Mesenchymal stem cell (in vitro differentiated cells and primary cell): ENCODE measurements at regions not wholly inside any gene's neighbourhood (a gene's known extent, or its start where the extent isn't known, plus 50 kb on each side); places are given as distances from the start of the nearest gene placed in this dataset.

Experiments used
- DNase-seq: peaks from one replicate; pipeline ENCODE4 v3.0.0-alpha.2; 2013
- H2AFZ ChIP-seq: one replicate; pipeline ENCODE4 v1.6.1; 2013; ENCODE audit warnings: low read depth, mild to moderate bottlenecking, control low read depth, inconsistent platforms, low read length, moderate library complexity
- H2AK5ac ChIP-seq: 2 replicates; pipeline ENCODE4 v1.6.1; 2013; ENCODE audit warnings: low read length, moderate library complexity, mild to moderate bottlenecking, inconsistent platforms; ENCODE audit not compliant: severe bottlenecking
- H2BK120ac ChIP-seq: one replicate; pipeline ENCODE4 v1.6.1; 2013; ENCODE audit warnings: low read depth, mild to moderate bottlenecking, inconsistent platforms, low read length, moderate library complexity
- H2BK12ac ChIP-seq, 2 experiments: one replicate each; pipeline ENCODE4 v1.6.1; 2013; ENCODE audit warnings: inconsistent platforms in 2 of 2, low read length in 2 of 2, mild to moderate bottlenecking in 2 of 2, moderate library complexity in 2 of 2, control low read depth in 1 of 2
- H2BK15ac ChIP-seq: one replicate; pipeline ENCODE4 v1.6.1; 2013; ENCODE audit warnings: mild to moderate bottlenecking, low read depth, inconsistent platforms; ENCODE audit not compliant: poor library complexity, severe bottlenecking
- H2BK5ac ChIP-seq: 2 replicates; pipeline ENCODE4 v1.6.1; 2013; ENCODE audit warnings: low read depth, mild to moderate bottlenecking, low read length, control low read depth, inconsistent platforms; ENCODE audit not compliant: poor library complexity, severe bottlenecking
- H3K14ac ChIP-seq, 2 experiments: one replicate each; pipeline ENCODE4 v1.6.1; 2013; ENCODE audit warnings: inconsistent platforms in 2 of 2, low read length in 2 of 2, control low read depth in 1 of 2, mild to moderate bottlenecking in 1 of 2, moderate library complexity in 1 of 2
- H3K18ac ChIP-seq, 2 experiments: one replicate each; pipeline ENCODE4 v1.6.1; 2013; ENCODE audit warnings: inconsistent platforms in 2 of 2, low read length in 2 of 2, control low read depth in 1 of 2, low read depth in 1 of 2, mild to moderate bottlenecking in 1 of 2
- H3K23ac ChIP-seq, 2 experiments: one replicate each; pipeline ENCODE4 v1.6.1; 2013; ENCODE audit warnings: inconsistent platforms in 2 of 2, low read length in 2 of 2, mild to moderate bottlenecking in 2 of 2, moderate library complexity in 2 of 2, control low read depth in 1 of 2
- H3K27ac ChIP-seq: 2 replicates; pipeline ENCODE4 v1.5.1; 2013; ENCODE audit warnings: mild to moderate bottlenecking, moderate library complexity, low read length, control low read depth, inconsistent platforms; ENCODE audit not compliant: poor library complexity, severe bottlenecking
- H3K27me3 ChIP-seq, 2 experiments: 2 replicates each; pipeline versions ENCODE4 v1.6.1 to v1.7.0; 2013; ENCODE audit warnings: low read length in 2 of 2, mild to moderate bottlenecking in 2 of 2, moderate library complexity in 2 of 2, control low read depth in 1 of 2, inconsistent platforms in 1 of 2; ENCODE audit not compliant: control insufficient read depth in 1 of 2, insufficient read depth in 1 of 2
- H3K36me3 ChIP-seq, 2 experiments: 2 replicates each; pipeline versions ENCODE4 v1.6.1 to v1.7.0; 2013; ENCODE audit warnings: low read length in 2 of 2, control low read depth in 1 of 2, inconsistent platforms in 1 of 2, low read depth in 1 of 2, mild to moderate bottlenecking in 1 of 2; ENCODE audit not compliant: insufficient read depth in 2 of 2, control insufficient read depth in 1 of 2
- H3K4ac ChIP-seq, 2 experiments: one replicate each; pipeline ENCODE4 v1.6.1; 2013; ENCODE audit warnings: inconsistent platforms in 2 of 2, low read length in 2 of 2, mild to moderate bottlenecking in 2 of 2, moderate library complexity in 2 of 2, control low read depth in 1 of 2, low read depth in 1 of 2
- H3K4me1 ChIP-seq: 2 replicates; pipeline ENCODE4 v1.6.1; 2013; ENCODE audit warnings: low read depth, low read length, control low read depth; ENCODE audit not compliant: control insufficient read depth, insufficient read depth
- H3K4me2 ChIP-seq: 2 replicates; pipeline ENCODE4 v1.6.1; 2013; ENCODE audit warnings: low read length, mild to moderate bottlenecking, inconsistent platforms; ENCODE audit not compliant: poor library complexity, severe bottlenecking
- H3K4me3 ChIP-seq, 2 experiments: 2 replicates each; pipeline versions ENCODE4 v1.5.1 to v1.7.0; 2013; ENCODE audit warnings: low read length in 2 of 2, mild to moderate bottlenecking in 2 of 2, control low read depth in 1 of 2, low read depth in 1 of 2; ENCODE audit not compliant: insufficient read depth in 1 of 2
- H3K79me1 ChIP-seq: replicated peaks from 2 replicates; pipeline ENCODE4 v1.6.1; 2013; ENCODE audit warnings: mild to moderate bottlenecking, control low read depth, low read length, inconsistent platforms; ENCODE audit not compliant: poor library complexity, severe bottlenecking
- H3K9ac ChIP-seq: 2 replicates; pipeline ENCODE4 v1.7.0; 2013; ENCODE audit warnings: mild to moderate bottlenecking, low read length, moderate library complexity
- H3K9me3 ChIP-seq: 2 replicates; pipeline ENCODE4 v1.7.0; 2013; ENCODE audit warnings: mild to moderate bottlenecking, low read length; ENCODE audit not compliant: control insufficient read depth
- H4K8ac ChIP-seq: one replicate; pipeline ENCODE4 v1.6.1; 2013; ENCODE audit warnings: inconsistent platforms, mild to moderate bottlenecking, low read length, moderate library complexity
- H4K91ac ChIP-seq: one replicate; pipeline ENCODE4 v1.6.1; 2013; ENCODE audit warnings: mild to moderate bottlenecking, low read length, inconsistent platforms
- WGBS: methylation state at CpG from one replicate; pipeline ENCODE4 v1.1.7; 2013; ENCODE audit warnings: mixed read lengths; 5-methylcytosine and 5-hydroxymethylcytosine counted together

GRCh38 chr4:110914791-110915190, 291.9 kb upstream of the PITX2 start:
- Histone ChIP-seq H3K9me3 (no peaks in the 10 kb centered on the region), H2AK5ac (no peak overlapping the region), H3K23ac (no peak overlapping the region), H3K4me3 (no peak overlapping the region), H2BK5ac (no peak overlapping the region), H3K27ac (no peak overlapping the region), H3K14ac (no peak overlapping the region), H4K91ac (no peak overlapping the region), H2AFZ (no peak overlapping the region), H3K36me3 (no peaks in the 10 kb centered on the region), H3K4me2 (no peak overlapping the region), H3K4me1 (no peaks in the 10 kb centered on the region), H3K79me1 (no peaks in the 10 kb centered on the region), H2BK120ac (no peak overlapping the region), H4K8ac (no peak overlapping the region), H3K4ac (no peak overlapping the region), H2BK15ac (no peak overlapping the region), H3K27me3 (no peaks in the 10 kb centered on the region), H2BK12ac (no peak overlapping the region), H3K18ac (no peak overlapping the region), H3K9ac (no peak overlapping the region)
- no peak for DNase-seq
- 95% methylated on average over 2 of the region's 3 CpGs for WGBS

GRCh38 chr4:110915301-110915700, 292.4 kb upstream of the PITX2 start:
- no peak overlapping the region for H3K9ac ChIP-seq
- H3K14ac ChIP-seq = no peak overlapping the region
- H3K27me3 ChIP-seq = no peaks in the 10 kb centered on the region
- H2BK12ac ChIP-seq = no peak overlapping the region
- no peak for DNase-seq
- H4K91ac ChIP-seq = no peak overlapping the region
- no peak overlapping the region for H2BK120ac ChIP-seq
- H3K4me1 ChIP-seq = no peaks in the 10 kb centered on the region
- H3K4me2 ChIP-seq = no peak overlapping the region
- no peaks in the 10 kb centered on the region for H3K36me3 ChIP-seq
- no peak overlapping the region for H3K23ac ChIP-seq
- H4K8ac ChIP-seq = no peak overlapping the region
- H3K27ac ChIP-seq = no peak overlapping the region
- no peak overlapping the region for H2AFZ ChIP-seq
- no peak overlapping the region for H3K4ac ChIP-seq
- no peak overlapping the region for H2BK15ac ChIP-seq
- H2AK5ac ChIP-seq = no peak overlapping the region
- no peak overlapping the region for H2BK5ac ChIP-seq
- WGBS = 50% methylated on average over 2 of the region's 3 CpGs
- H3K9me3 ChIP-seq = no peaks in the 10 kb centered on the region
- no peak overlapping the region for H3K18ac ChIP-seq
- H3K79me1 ChIP-seq = no peaks in the 10 kb centered on the region
- H3K4me3 ChIP-seq = no peak overlapping the region

GRCh38 chr4:110916505-110916904, 293.6 kb upstream of the PITX2 start:
- H2AK5ac ChIP-seq = no peak overlapping the region
- no peak overlapping the region for H3K9ac ChIP-seq
- no peak overlapping the region for H3K27ac ChIP-seq
- H3K23ac ChIP-seq = no peak overlapping the region
- 76% methylated on average over 2 of the region's 2 CpGs for WGBS
- no peak overlapping the region for H3K4me3 ChIP-seq
- H3K4me2 ChIP-seq = no peak overlapping the region
- no peak overlapping the region for H2BK12ac ChIP-seq
- H3K9me3 ChIP-seq = no peaks in the 10 kb centered on the region
- no peak for DNase-seq
- no peak overlapping the region for H3K18ac ChIP-seq
- no peak overlapping the region for H4K8ac ChIP-seq
- no peak overlapping the region for H2BK120ac ChIP-seq
- H3K14ac ChIP-seq = no peak overlapping the region
- H4K91ac ChIP-seq = no peak overlapping the region
- H3K4me1 ChIP-seq = no peaks in the 10 kb centered on the region
- no peak overlapping the region for H2BK5ac ChIP-seq
- no peaks in the 10 kb centered on the region for H3K36me3 ChIP-seq
- H2BK15ac ChIP-seq = no peak overlapping the region
- no peak overlapping the region for H3K4ac ChIP-seq
- no peaks in the 10 kb centered on the region for H3K79me1 ChIP-seq
- no peak overlapping the region for H2AFZ ChIP-seq
- no peaks in the 10 kb centered on the region for H3K27me3 ChIP-seq

GRCh38 chr4:110917835-110918234, 295.0 kb upstream of the PITX2 start:
- Histone ChIP-seq H3K9ac (no peak overlapping the region), H3K18ac (no peak overlapping the region), H3K4me3 (no peak overlapping the region), H2BK120ac (no peak overlapping the region), H2AK5ac (no peak overlapping the region), H3K14ac (no peak overlapping the region), H4K91ac (no peak overlapping the region), H2AFZ (no peak overlapping the region), H3K36me3 (no peaks in the 10 kb centered on the region), H3K27ac (no peak overlapping the region), H3K4me2 (no peak overlapping the region), H3K9me3 (no peaks in the 10 kb centered on the region), H3K23ac (no peak overlapping the region), H3K4ac (no peak overlapping the region), H2BK12ac (no peak overlapping the region), H4K8ac (no peak overlapping the region), H3K4me1 (no peaks in the 10 kb centered on the region), H2BK15ac (no peak overlapping the region), H2BK5ac (no peak overlapping the region), H3K79me1 (no peaks in the 10 kb centered on the region), H3K27me3 (no peaks in the 10 kb centered on the region)
- WGBS = no CpG with 5 or more reads among the region's 1 CpG
- no peak for DNase-seq
